ENCODE measurements at regions not wholly inside any gene's neighbourhood (a gene's known extent, or its start where the extent isn't known, plus 50 kb on each side); places are given as distances from the start of the nearest gene placed in this dataset.

- DNase-seq (ENCODE audit: low spot score): no peak
Measured at GRCh38 chr2:105570757-105571156, 171.9 kb upstream of the FHL2 start.

- no peak for DNase-seq (ENCODE audit: low spot score)
Measured at GRCh38 chr2:105570326-105570725, 171.5 kb upstream of the FHL2 start.

- DNase-seq (ENCODE audit: low spot score): no peak
Measured at GRCh38 chr2:105569606-105570005, 170.8 kb upstream of the FHL2 start.

- DNase-seq (ENCODE audit: low spot score): peak; percentile 30
Measured at GRCh38 chr2:105567996-105568494, 169.2 kb upstream of the FHL2 start.

- no peak for DNase-seq (ENCODE audit: low spot score)
Measured at GRCh38 chr2:105563000-105563719, 164.3 kb upstream of the FHL2 start.

GRCh38 chr2:105561401-105561800, 162.6 kb upstream of the FHL2 start:
- DNase-seq (ENCODE audit: low spot score): no peak

- DNase-seq (ENCODE audit: low spot score): no peak
Measured at GRCh38 chr2:105560157-105560556, 161.3 kb upstream of the FHL2 start.

GRCh38 chr2:105557021-105557920, 158.4 kb upstream of the FHL2 start:
- no peak for DNase-seq (ENCODE audit: low spot score)

- no peak for DNase-seq (ENCODE audit: low spot score)
Measured at GRCh38 chr2:105556366-105556765, 157.5 kb upstream of the FHL2 start.

GRCh38 chr2:105554235-105554634, 155.4 kb upstream of the FHL2 start:
- DNase-seq (ENCODE audit: low spot score): no peak

GRCh38 chr2:105553538-105554196, 154.8 kb upstream of the FHL2 start:
- peak; percentile 51 for DNase-seq (ENCODE audit: low spot score)

GRCh38 chr2:105546628-105546974, 147.8 kb upstream of the FHL2 start:
- no peak for DNase-seq (ENCODE audit: low spot score)

GRCh38 chr2:105545730-105546627, 147.1 kb upstream of the FHL2 start:
- peak; percentile 88 for DNase-seq (ENCODE audit: low spot score)

GRCh38 chr2:105544591-105545377, 145.9 kb upstream of the FHL2 start:
- no peak for DNase-seq (ENCODE audit: low spot score)

- DNase-seq (ENCODE audit: low spot score): no peak
Measured at GRCh38 chr2:105541189-105542050, 142.6 kb upstream of the FHL2 start.

- DNase-seq (ENCODE audit: low spot score): no peak
Measured at GRCh38 chr2:105540642-105541041, 141.8 kb upstream of the FHL2 start.

- no peak for DNase-seq (ENCODE audit: low spot score)
Measured at GRCh38 chr2:105539331-105539730, 140.5 kb upstream of the FHL2 start.

- DNase-seq (ENCODE audit: low spot score): no peak
Measured at GRCh38 chr2:105538840-105539239, 140.0 kb upstream of the FHL2 start.

GRCh38 chr2:105537920-105538319, 139.1 kb upstream of the FHL2 start:
- no peak for DNase-seq (ENCODE audit: low spot score)

GRCh38 chr2:105537466-105537865, 138.6 kb upstream of the FHL2 start:
- no peak for DNase-seq (ENCODE audit: low spot score)
